Body of pancreas (tissue), 4 donors: ENCODE measurements at regions not wholly inside any gene's neighbourhood (a gene's known extent, or its start where the extent isn't known, plus 50 kb on each side); places are given as distances from the start of the nearest gene placed in this dataset.

Experiments used
- ATAC-seq: fragments of 150-250 bp; one replicate; pipeline ENCODE4 v1.9.1; 2016
- DNase-seq, 4 donors: peaks; one replicate each; pipeline ENCODE4 v3.0.0-alpha.2; 2019
- H3K27ac ChIP-seq, 4 donors: fragments of 200-600 bp; sonication (generic); 1 replicate in 3 of 4; 2 replicates in 1 of 4; pipeline versions ENCODE4 v1.5.1 to v1.6.1; 2016 to 2019; ENCODE audit warnings: mild to moderate bottlenecking in 1 of 4, mixed read lengths in 1 of 4, moderate library complexity in 1 of 4
- H3K27me3 ChIP-seq, 2 donors: fragments of 200-600 bp; sonication (generic); one replicate each; pipeline ENCODE4 v1.6.0; 2016; ENCODE audit warnings: mild to moderate bottlenecking in 1 of 2
- H3K36me3 ChIP-seq, 2 donors: fragments of 200-600 bp; sonication (generic); replicated peaks in 1 of 2; 2 replicates each; pipeline ENCODE4 v1.5.1; 2016; ENCODE audit warnings: low read depth in 2 of 2; ENCODE audit not compliant: insufficient read depth in 1 of 2
- H3K4me1 ChIP-seq: fragments of 200-600 bp; sonication (generic); one replicate; pipeline ENCODE4 v1.6.0; 2016
- H3K4me3 ChIP-seq, 2 donors: fragments of 200-600 bp; sonication (generic); 1 replicate in 1 of 2; 2 replicates in 1 of 2; pipeline ENCODE4 v1.5.1; 2016 to 2019
- H3K9me3 ChIP-seq, 3 donors: fragments of 200-600 bp; sonication (generic); 1 replicate in 2 of 3; 2 replicates in 1 of 3; pipeline ENCODE4 v1.5.1; 2016
- CTCF ChIP-seq, 7 experiments: fragments of 450-650 bp in 4 of 7; fragments of 200-600 bp in 3 of 7; sonication (generic) in 3 of 7; IDR thresholded peaks; one replicate each; pipeline ENCODE4 v1.5.1; 2016 to 2019; ENCODE audit warnings: antibody characterized with exemption in 7 of 7
- POLR2A ChIP-seq, 3 donors: fragments of 450-650 bp; IDR thresholded peaks; one replicate each; pipeline ENCODE4 v1.6.1; 2016; ENCODE audit warnings: antibody characterized with exemption in 3 of 3, mild to moderate bottlenecking in 2 of 3
- WGBS, 2 donors: methylation state at CpG; one replicate each; pipeline ENCODE4 v1.1.5; 2017; 5-methylcytosine and 5-hydroxymethylcytosine counted together
- intact Hi-C: fragments of 100-400 bp; cut with DNase I; formaldehyde crosslinking; loops from one replicate; pipeline ENCODE4 v1.15.1; 2023

- 79 to 82% methylated on average over 3 of the region's 3 CpGs for WGBS, 2 donors
- ATAC-seq (no peak), DNase-seq (no peak)
- TF ChIP-seq CTCF (IDR thresholded peaks at IDR 0.05) (no peak), POLR2A (IDR thresholded peaks at IDR 0.05) (no peak)
- H3K27me3 ChIP-seq = no peaks in the 10 kb centered on the region
- no peaks in the 10 kb centered on the region for H3K36me3 ChIP-seq
- no peak overlapping the region for H3K4me3 ChIP-seq
- H3K27ac ChIP-seq = no peak overlapping the region
- H3K4me1 ChIP-seq = peaks cover 13% of the 10 kb centered on the region
- no peaks in the 10 kb centered on the region for H3K9me3 ChIP-seq
- intact Hi-C loops = no loop called here
Observed at GRCh38 chr6:163694072-163694471, 279.6 kb downstream of the QKI start.

DNA sequence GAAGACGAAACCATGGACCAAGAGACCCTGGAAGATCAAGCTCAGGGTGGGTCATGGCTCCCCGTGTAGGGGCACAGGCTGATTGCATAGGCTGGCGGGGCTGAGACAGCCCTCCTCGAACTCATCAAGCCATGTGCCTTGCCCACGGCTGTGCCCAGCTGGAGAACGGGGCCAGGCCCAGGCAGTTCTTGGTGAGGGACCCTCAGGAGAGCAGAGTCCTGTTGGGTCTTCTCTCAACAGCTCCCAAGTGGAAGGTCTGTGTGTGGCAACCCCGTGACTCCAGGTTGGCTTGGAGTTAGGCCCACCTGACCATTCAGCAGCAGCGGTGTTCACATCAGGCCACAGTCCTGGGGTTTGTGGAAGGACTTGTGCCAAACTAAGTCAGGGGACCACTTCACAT, 276.5 kb downstream of the QKI start:
- ATAC-seq = no peak
- WGBS, 2 donors = 79 to 83% methylated on average over 8 of the region's 8 CpGs
- no peaks in the 10 kb centered on the region for H3K9me3 ChIP-seq
- no peak overlapping the region for H3K27ac ChIP-seq
- DNase-seq = no peak
- TF ChIP-seq POLR2A (IDR thresholded peaks at IDR 0.05) (no peak), CTCF (IDR thresholded peaks at IDR 0.05) (no peak)
- intact Hi-C loops = no loop called here
- H3K4me1 ChIP-seq = peaks cover 9% of the 10 kb centered on the region
- H3K4me3 ChIP-seq = no peak overlapping the region
- no peaks in the 10 kb centered on the region for H3K36me3 ChIP-seq
- no peaks in the 10 kb centered on the region for H3K27me3 ChIP-seq

- Histone ChIP-seq H3K27ac (no peak overlapping the region), H3K27me3 (no peaks in the 10 kb centered on the region), H3K36me3 (no peaks in the 10 kb centered on the region), H3K4me3 (no peak overlapping the region), H3K9me3 (no peaks in the 10 kb centered on the region), H3K4me1 (no peaks in the 10 kb centered on the region)
- TF ChIP-seq CTCF (IDR thresholded peaks at IDR 0.05) (no peak), POLR2A (IDR thresholded peaks at IDR 0.05) (no peak)
- intact Hi-C loops = no loop called here
- no peak for ATAC-seq
- 79 to 81% methylated on average over 6 of the region's 6 CpGs for WGBS, 2 donors
- DNase-seq = no peak
Observed at GRCh38 chr6:163688739-163689362, 274.3 kb downstream of the QKI start.

- intact Hi-C loops = no loop called here
- no peak for DNase-seq
- no peaks in the 10 kb centered on the region for H3K36me3 ChIP-seq
- no peaks in the 10 kb centered on the region for H3K9me3 ChIP-seq
- TF ChIP-seq CTCF (IDR thresholded peaks at IDR 0.05) (no peak), POLR2A (IDR thresholded peaks at IDR 0.05) (no peak)
- no peaks in the 10 kb centered on the region for H3K4me1 ChIP-seq
- WGBS, 2 donors = 79 to 89% methylated on average over 2 of the region's 2 CpGs
- no peaks in the 10 kb centered on the region for H3K27me3 ChIP-seq
- no peak overlapping the region for H3K4me3 ChIP-seq
- no peak overlapping the region for H3K27ac ChIP-seq
- ATAC-seq = no peak
Observed at GRCh38 chr6:163687075-163687474, 272.6 kb downstream of the QKI start.

DNA sequence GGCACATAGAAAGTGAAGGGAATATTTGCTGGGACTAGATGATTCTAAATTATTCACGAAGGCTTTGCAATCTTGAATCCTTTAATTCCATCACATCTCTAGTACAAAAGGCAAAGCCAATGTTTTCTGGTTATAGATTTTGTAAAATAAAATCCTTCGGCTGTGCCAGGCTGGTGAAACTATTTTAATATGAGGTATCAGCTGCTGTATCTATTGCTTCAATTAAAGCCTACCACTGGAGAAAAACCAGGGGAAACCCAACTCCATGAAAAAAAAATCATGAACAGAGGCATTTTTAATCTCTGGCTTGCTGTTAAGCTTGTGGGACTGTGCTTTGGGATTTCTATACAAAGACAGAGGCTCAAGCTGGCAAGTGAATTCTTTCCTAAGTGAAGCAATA, 271.8 kb downstream of the QKI start:
- no peaks in the 10 kb centered on the region for H3K27me3 ChIP-seq
- H3K27ac ChIP-seq = no peak overlapping the region
- H3K4me3 ChIP-seq = no peak overlapping the region
- no peaks in the 10 kb centered on the region for H3K36me3 ChIP-seq
- intact Hi-C loops = no loop called here
- DNase-seq (no peak), ATAC-seq (no peak)
- H3K4me1 ChIP-seq = no peaks in the 10 kb centered on the region
- TF ChIP-seq CTCF (IDR thresholded peaks at IDR 0.05) = no peak
- TF ChIP-seq POLR2A (IDR thresholded peaks at IDR 0.05) = no peak
- no peaks in the 10 kb centered on the region for H3K9me3 ChIP-seq
- 60 to 69% methylated on average over 2 of the region's 2 CpGs for WGBS, 2 donors
